Stomach smooth muscle (tissue), 2 donors: ENCODE measurements at regions not wholly inside any gene's neighbourhood (a gene's known extent, or its start where the extent isn't known, plus 50 kb on each side); places are given as distances from the start of the nearest gene placed in this dataset.

Source experiments
- H3K27ac ChIP-seq: one replicate; pipeline ENCODE4 v1.7.0; 2013; ENCODE audit warnings: mild to moderate bottlenecking, low read length, inconsistent platforms
- H3K27me3 ChIP-seq, 2 donors: one replicate each; pipeline ENCODE4 v1.7.0; 2013; ENCODE audit warnings: low read length in 2 of 2; ENCODE audit not compliant: insufficient read depth in 2 of 2, control insufficient read depth in 1 of 2
- H3K36me3 ChIP-seq, 2 donors: one replicate each; pipeline ENCODE4 v1.7.0; 2013; ENCODE audit warnings: low read length in 2 of 2; ENCODE audit not compliant: control insufficient read depth in 2 of 2, insufficient read depth in 2 of 2
- H3K4me1 ChIP-seq: one replicate; pipeline ENCODE4 v1.7.0; 2013; ENCODE audit warnings: low read length; ENCODE audit not compliant: control insufficient read depth, insufficient read depth
- H3K4me3 ChIP-seq, 2 donors: one replicate each; pipeline ENCODE4 v1.7.0; 2013; ENCODE audit warnings: low read length in 2 of 2
- H3K9ac ChIP-seq, 2 donors: one replicate each; pipeline ENCODE4 v1.7.0; 2013; ENCODE audit warnings: low read length in 2 of 2, mild to moderate bottlenecking in 1 of 2
- H3K9me3 ChIP-seq, 2 donors: one replicate each; pipeline ENCODE4 v1.7.0; 2013; ENCODE audit warnings: low read length in 2 of 2; ENCODE audit not compliant: control insufficient read depth in 2 of 2
- donor health status: healthy.
- donor health status: Pancreatic carcinoma.

- Histone ChIP-seq H3K36me3 (no peaks in the 10 kb centered on the region), H3K27me3 (no peaks in the 10 kb centered on the region), H3K4me1 (no peaks in the 10 kb centered on the region), H3K9me3 (no peaks in the 10 kb centered on the region), H3K27ac (no peak overlapping the region), H3K9ac (no peak overlapping the region), H3K4me3 (no peak overlapping the region)
Measured at GRCh38 chr18:1468550-1468949, 563.9 kb downstream of the ADCYAP1 start.

- Histone ChIP-seq H3K9ac (no peak overlapping the region), H3K27me3 (no peaks in the 10 kb centered on the region), H3K9me3 (no peaks in the 10 kb centered on the region), H3K4me3 (no peak overlapping the region), H3K36me3 (no peaks in the 10 kb centered on the region), H3K27ac (no peak overlapping the region), H3K4me1 (no peaks in the 10 kb centered on the region)
Measured at GRCh38 chr18:1475867-1476266, 571.2 kb downstream of the ADCYAP1 start.

GRCh38 chr18:1480309-1480708 is 575.6 kb downstream of the ADCYAP1 start:
- H3K36me3 ChIP-seq = no peaks in the 10 kb centered on the region
- no peak overlapping the region for H3K27ac ChIP-seq
- no peak overlapping the region for H3K4me3 ChIP-seq
- no peaks in the 10 kb centered on the region for H3K9me3 ChIP-seq
- no peaks in the 10 kb centered on the region for H3K27me3 ChIP-seq
- no peak overlapping the region for H3K9ac ChIP-seq
- no peaks in the 10 kb centered on the region for H3K4me1 ChIP-seq

- no peak overlapping the region for H3K27ac ChIP-seq
- no peak overlapping the region for H3K9ac ChIP-seq
- no peaks in the 10 kb centered on the region for H3K9me3 ChIP-seq
- H3K4me1 ChIP-seq = no peaks in the 10 kb centered on the region
- H3K4me3 ChIP-seq = no peak overlapping the region
- H3K27me3 ChIP-seq = no peaks in the 10 kb centered on the region
- no peaks in the 10 kb centered on the region for H3K36me3 ChIP-seq
Measured at GRCh38 chr18:1481577-1481976, 576.9 kb downstream of the ADCYAP1 start.

GRCh38 chr18:1483385-1483784 is 578.7 kb downstream of the ADCYAP1 start:
- no peak overlapping the region for H3K4me3 ChIP-seq
- no peaks in the 10 kb centered on the region for H3K27me3 ChIP-seq
- no peaks in the 10 kb centered on the region for H3K36me3 ChIP-seq
- H3K9me3 ChIP-seq = no peaks in the 10 kb centered on the region
- no peaks in the 10 kb centered on the region for H3K4me1 ChIP-seq
- no peak overlapping the region for H3K27ac ChIP-seq
- H3K9ac ChIP-seq = no peak overlapping the region

GRCh38 chr18:1487457-1487856 is 582.8 kb downstream of the ADCYAP1 start:
- Histone ChIP-seq H3K9me3 (peaks cover 0 to 3% of the 10 kb centered on the region in 2 donors), H3K4me3 (no peak overlapping the region), H3K36me3 (no peaks in the 10 kb centered on the region), H3K27ac (no peak overlapping the region), H3K9ac (no peak overlapping the region), H3K27me3 (no peaks in the 10 kb centered on the region), H3K4me1 (no peaks in the 10 kb centered on the region)

- H3K9me3 ChIP-seq = peaks cover 0 to 3% of the 10 kb centered on the region in 2 donors
- H3K27me3 ChIP-seq = no peaks in the 10 kb centered on the region
- H3K27ac ChIP-seq = no peak overlapping the region
- H3K4me1 ChIP-seq = no peaks in the 10 kb centered on the region
- H3K9ac ChIP-seq = no peak overlapping the region
- no peaks in the 10 kb centered on the region for H3K36me3 ChIP-seq
- no peak overlapping the region for H3K4me3 ChIP-seq
Measured at GRCh38 chr18:1488394-1488793, 583.7 kb downstream of the ADCYAP1 start.

- no peaks in the 10 kb centered on the region for H3K4me1 ChIP-seq
- H3K27ac ChIP-seq = no peak overlapping the region
- H3K9ac ChIP-seq = no peak overlapping the region
- H3K9me3 ChIP-seq = peaks cover 0 to 3% of the 10 kb centered on the region in 2 donors
- no peaks in the 10 kb centered on the region for H3K27me3 ChIP-seq
- H3K4me3 ChIP-seq = no peak overlapping the region
- no peaks in the 10 kb centered on the region for H3K36me3 ChIP-seq
Measured at GRCh38 chr18:1488957-1489356, 584.3 kb downstream of the ADCYAP1 start.

- H3K4me3 ChIP-seq = no peak overlapping the region
- H3K27me3 ChIP-seq = no peaks in the 10 kb centered on the region
- no peak overlapping the region for H3K9ac ChIP-seq
- no peak overlapping the region for H3K27ac ChIP-seq
- H3K4me1 ChIP-seq = no peaks in the 10 kb centered on the region
- H3K36me3 ChIP-seq = no peaks in the 10 kb centered on the region
- H3K9me3 ChIP-seq = peaks cover 0 to 3% of the 10 kb centered on the region in 2 donors
Measured at GRCh38 chr18:1495387-1495786, 590.7 kb downstream of the ADCYAP1 start.

GRCh38 chr18:1496096-1496495 is 591.4 kb downstream of the ADCYAP1 start:
- Histone ChIP-seq H3K4me1 (no peaks in the 10 kb centered on the region), H3K9ac (no peak overlapping the region), H3K27ac (no peak overlapping the region), H3K27me3 (no peaks in the 10 kb centered on the region), H3K36me3 (no peaks in the 10 kb centered on the region), H3K4me3 (no peak overlapping the region), H3K9me3 (peaks cover 0 to 2% of the 10 kb centered on the region in 2 donors)

- Histone ChIP-seq H3K27me3 (no peaks in the 10 kb centered on the region), H3K4me3 (no peak overlapping the region), H3K36me3 (no peaks in the 10 kb centered on the region), H3K9me3 (no peaks in the 10 kb centered on the region), H3K27ac (no peak overlapping the region), H3K4me1 (no peaks in the 10 kb centered on the region), H3K9ac (no peak overlapping the region)
Measured at GRCh38 chr18:1498216-1498615, 593.5 kb downstream of the ADCYAP1 start.
